Parathyroid adenoma (tissue), 2 donors: ENCODE measurements at regions not wholly inside any gene's neighbourhood (a gene's known extent, or its start where the extent isn't known, plus 50 kb on each side); places are given as distances from the start of the nearest gene placed in this dataset.
"Not testable (repeated sequence)": the region's sequence is repeated elsewhere in the genome, so short reads cannot be mapped to it uniquely, and the experiment has no call there.

Source experiments
- H2AFZ ChIP-seq: fragments of 300-600 bp; sonication (generic); one replicate; pipeline ENCODE4 v1.7.0; 2017; ENCODE audit warnings: antibody characterized with exemption, mild to moderate bottlenecking
- H3K27ac ChIP-seq: fragments of 300-600 bp; sonication (generic); one replicate; pipeline ENCODE4 v1.7.0; 2017
- H3K27me3 ChIP-seq: fragments of 300-600 bp; sonication (generic); one replicate; pipeline ENCODE4 v1.7.0; 2017; ENCODE audit warnings: low read length; ENCODE audit not compliant: control insufficient read depth, insufficient read depth
- H3K36me3 ChIP-seq: fragments of 300-600 bp; sonication (generic); one replicate; pipeline ENCODE4 v1.7.0; 2017; ENCODE audit warnings: low read length; ENCODE audit not compliant: control insufficient read depth, insufficient read depth
- H3K4me1 ChIP-seq: fragments of 300-600 bp; sonication (generic); one replicate; pipeline ENCODE4 v1.7.0; 2017; ENCODE audit warnings: control low read depth
- H3K4me2 ChIP-seq: fragments of 300-600 bp; sonication (generic); one replicate; pipeline ENCODE4 v1.7.0; 2017; ENCODE audit warnings: low read length
- H3K4me3 ChIP-seq: fragments of 300-600 bp; sonication (generic); one replicate; pipeline ENCODE4 v1.7.0; 2017; ENCODE audit warnings: low read depth, low read length
- H3K79me2 ChIP-seq: fragments of 300-600 bp; sonication (generic); one replicate; pipeline ENCODE4 v1.7.0; 2017; ENCODE audit warnings: control low read depth
- H3K9ac ChIP-seq: fragments of 300-600 bp; sonication (generic); one replicate; pipeline ENCODE4 v1.7.0; 2017; ENCODE audit warnings: mild to moderate bottlenecking
- H3K9me3 ChIP-seq: fragments of 300-600 bp; sonication (generic); one replicate; pipeline ENCODE4 v1.7.0; 2017; ENCODE audit warnings: low read length; ENCODE audit not compliant: control insufficient read depth
- TF ChIP-seq, protein P1 (sequence below): fragments of 300-600 bp; sonication (generic); IDR thresholded peaks from one replicate; pipeline ENCODE4 v1.7.0; 2017; ENCODE audit warnings: antibody characterized with exemption, mild to moderate bottlenecking
- donor health status: primary hyperparathyroidism.

DNA sequence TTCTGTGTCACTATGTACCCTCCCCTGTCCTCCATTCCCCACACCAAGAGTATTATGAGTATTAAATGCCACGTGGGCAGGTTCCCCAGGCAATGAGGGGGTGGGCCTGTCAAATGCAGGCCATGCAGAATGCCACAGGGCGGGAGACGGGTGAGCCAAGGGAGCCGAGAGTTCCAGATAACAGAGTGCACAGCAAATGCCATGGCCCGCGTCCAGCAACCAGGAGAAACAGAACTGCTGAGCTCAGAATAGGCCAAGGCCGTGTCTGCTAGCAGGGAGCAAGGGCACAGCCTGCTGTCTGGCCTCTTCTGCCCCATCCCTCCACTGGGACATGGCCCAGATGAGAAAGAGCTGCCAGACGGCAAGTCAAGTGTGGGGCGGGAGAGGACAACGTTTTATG, 64.4 kb upstream of the PLGLB2 start:
- H3K4me1 ChIP-seq, H3K27me3 ChIP-seq, H3K27ac ChIP-seq, H3K9ac ChIP-seq, H3K4me3 ChIP-seq, H3K36me3 ChIP-seq, H3K9me3 ChIP-seq, H3K4me2 ChIP-seq, H3K79me2 ChIP-seq: not testable (repeated sequence)
- H2AFZ ChIP-seq = peak overlapping the region; percentile 64
- TF ChIP-seq, protein P1, sequence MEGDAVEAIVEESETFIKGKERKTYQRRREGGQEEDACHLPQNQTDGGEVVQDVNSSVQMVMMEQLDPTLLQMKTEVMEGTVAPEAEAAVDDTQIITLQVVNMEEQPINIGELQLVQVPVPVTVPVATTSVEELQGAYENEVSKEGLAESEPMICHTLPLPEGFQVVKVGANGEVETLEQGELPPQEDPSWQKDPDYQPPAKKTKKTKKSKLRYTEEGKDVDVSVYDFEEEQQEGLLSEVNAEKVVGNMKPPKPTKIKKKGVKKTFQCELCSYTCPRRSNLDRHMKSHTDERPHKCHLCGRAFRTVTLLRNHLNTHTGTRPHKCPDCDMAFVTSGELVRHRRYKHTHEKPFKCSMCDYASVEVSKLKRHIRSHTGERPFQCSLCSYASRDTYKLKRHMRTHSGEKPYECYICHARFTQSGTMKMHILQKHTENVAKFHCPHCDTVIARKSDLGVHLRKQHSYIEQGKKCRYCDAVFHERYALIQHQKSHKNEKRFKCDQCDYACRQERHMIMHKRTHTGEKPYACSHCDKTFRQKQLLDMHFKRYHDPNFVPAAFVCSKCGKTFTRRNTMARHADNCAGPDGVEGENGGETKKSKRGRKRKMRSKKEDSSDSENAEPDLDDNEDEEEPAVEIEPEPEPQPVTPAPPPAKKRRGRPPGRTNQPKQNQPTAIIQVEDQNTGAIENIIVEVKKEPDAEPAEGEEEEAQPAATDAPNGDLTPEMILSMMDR = peak; percentile 16

DNA sequence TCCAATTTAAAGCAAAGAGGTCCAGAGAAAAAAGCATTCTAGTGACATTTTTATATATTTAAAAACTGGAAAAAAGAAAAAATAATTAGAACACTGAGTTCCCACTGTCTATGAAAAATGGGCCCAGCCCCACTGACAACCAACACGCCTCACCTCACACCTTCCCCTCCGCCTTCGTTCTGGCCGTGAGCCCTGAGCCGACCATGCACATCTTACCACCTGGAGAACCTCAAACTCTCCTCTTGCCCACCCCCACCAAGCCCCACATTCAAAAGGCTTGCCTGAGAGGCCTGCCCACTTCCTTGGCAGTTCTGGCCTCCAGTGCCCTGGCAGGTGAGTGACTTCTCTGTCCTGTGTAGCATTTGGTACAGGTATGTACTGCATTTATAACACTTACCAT, 63.9 kb upstream of the PLGLB2 start:
- not testable (repeated sequence) for H3K4me1 ChIP-seq, H2AFZ ChIP-seq, H3K27me3 ChIP-seq, H3K9ac ChIP-seq, H3K27ac ChIP-seq, H3K36me3 ChIP-seq, H3K4me2 ChIP-seq, H3K79me2 ChIP-seq, H3K4me3 ChIP-seq, H3K9me3 ChIP-seq

DNA sequence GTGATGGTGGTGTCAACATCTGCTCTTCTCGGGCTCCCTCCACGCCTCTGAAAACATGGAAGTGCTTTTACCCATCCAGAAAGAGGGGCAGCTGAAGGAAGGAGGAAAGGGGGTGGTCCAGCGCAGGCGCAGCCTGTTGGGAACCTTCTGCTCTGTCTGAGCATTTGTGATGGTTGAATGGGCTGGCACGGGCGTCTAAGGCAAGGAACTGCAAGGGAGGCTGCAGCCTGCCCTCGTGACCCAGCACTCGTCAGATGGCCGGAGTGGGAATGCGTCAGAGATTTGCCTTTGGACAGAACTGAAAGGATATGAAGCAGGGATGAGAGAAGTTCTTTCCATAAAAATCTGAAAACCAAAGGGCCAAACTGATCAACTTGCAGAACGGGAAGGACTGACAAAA, 62.3 kb upstream of the PLGLB2 start:
- H3K27me3 ChIP-seq, H3K9me3 ChIP-seq, H3K9ac ChIP-seq, H2AFZ ChIP-seq, H3K27ac ChIP-seq, H3K36me3 ChIP-seq, H3K4me1 ChIP-seq, H3K4me3 ChIP-seq, H3K4me2 ChIP-seq, H3K79me2 ChIP-seq: not testable (repeated sequence)

DNA sequence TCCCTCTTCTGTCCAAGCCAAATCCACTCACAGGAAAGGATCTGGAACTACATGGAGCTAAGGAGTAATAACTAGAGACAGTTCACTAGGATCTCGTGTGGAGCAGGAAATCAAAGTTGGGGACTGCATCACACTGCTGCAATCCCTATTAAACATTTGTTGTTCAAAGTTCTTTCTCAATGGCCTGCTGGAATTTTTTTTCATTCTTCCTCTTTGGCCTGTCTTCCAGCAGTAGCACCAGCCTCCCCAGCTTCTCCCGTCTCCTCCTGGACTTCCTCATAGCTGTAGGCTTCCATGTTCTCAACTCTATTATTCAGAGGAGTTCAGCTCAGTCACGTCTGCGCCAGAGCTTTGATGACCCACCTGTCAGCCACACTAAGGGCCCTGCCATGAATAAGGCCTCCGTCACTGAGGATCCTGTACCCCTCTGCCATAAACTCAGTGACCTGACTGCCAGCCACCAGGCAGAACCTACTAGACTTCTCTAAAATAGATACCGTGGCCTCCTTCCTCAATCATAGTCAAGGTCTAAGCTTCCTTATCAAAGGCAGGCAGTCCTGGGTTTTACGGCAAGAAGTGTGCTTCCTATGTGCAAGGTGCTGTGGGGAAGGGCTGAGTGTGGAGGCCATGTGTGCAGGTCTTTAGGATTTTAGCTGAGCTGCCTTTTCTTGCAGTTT, 60.9 kb upstream of the PLGLB2 start:
- H3K36me3 ChIP-seq, H3K27me3 ChIP-seq, H3K4me2 ChIP-seq, H3K9ac ChIP-seq, H2AFZ ChIP-seq, H3K9me3 ChIP-seq, H3K4me1 ChIP-seq, H3K4me3 ChIP-seq, H3K79me2 ChIP-seq, H3K27ac ChIP-seq: not testable (repeated sequence)

DNA sequence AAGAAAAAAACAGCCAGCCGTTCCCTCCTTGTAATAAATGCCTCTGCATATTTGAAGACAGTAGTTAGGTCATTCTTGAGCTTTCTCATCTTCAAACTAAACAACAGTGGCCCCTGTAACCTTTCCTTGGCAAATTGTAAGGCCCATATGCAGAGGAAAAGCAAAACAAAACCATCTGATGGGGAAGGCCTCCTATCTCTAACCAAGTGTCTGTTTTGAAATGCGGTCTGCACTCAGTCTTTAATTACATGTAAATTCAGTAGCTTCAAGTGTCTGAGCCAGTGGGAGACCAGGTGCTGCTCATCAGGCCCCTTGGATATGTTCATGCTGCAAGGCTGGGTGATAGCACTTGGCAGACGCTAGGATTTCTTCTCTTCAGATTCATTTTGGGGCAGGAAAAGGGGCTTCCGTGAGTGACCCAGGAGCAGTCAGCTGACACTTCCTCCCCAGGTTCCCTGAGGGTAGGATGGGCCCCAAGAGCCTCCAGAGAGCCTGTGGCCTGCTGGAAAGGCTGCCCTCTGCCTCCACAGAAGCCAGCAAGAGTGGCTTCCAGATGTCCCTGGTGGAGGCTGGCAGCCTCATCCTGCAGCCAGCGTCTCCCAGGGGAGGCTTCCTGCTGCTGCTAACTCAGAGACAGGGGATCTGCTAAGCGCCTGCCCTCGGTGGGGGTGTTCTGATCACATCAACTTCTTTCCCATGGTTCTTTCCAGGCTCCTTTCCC, 60.2 kb upstream of the PLGLB2 start:
- not testable (repeated sequence) for H2AFZ ChIP-seq, H3K4me1 ChIP-seq, H3K9me3 ChIP-seq, H3K9ac ChIP-seq, H3K27me3 ChIP-seq, H3K79me2 ChIP-seq, H3K27ac ChIP-seq, H3K4me3 ChIP-seq, H3K36me3 ChIP-seq, H3K4me2 ChIP-seq

DNA sequence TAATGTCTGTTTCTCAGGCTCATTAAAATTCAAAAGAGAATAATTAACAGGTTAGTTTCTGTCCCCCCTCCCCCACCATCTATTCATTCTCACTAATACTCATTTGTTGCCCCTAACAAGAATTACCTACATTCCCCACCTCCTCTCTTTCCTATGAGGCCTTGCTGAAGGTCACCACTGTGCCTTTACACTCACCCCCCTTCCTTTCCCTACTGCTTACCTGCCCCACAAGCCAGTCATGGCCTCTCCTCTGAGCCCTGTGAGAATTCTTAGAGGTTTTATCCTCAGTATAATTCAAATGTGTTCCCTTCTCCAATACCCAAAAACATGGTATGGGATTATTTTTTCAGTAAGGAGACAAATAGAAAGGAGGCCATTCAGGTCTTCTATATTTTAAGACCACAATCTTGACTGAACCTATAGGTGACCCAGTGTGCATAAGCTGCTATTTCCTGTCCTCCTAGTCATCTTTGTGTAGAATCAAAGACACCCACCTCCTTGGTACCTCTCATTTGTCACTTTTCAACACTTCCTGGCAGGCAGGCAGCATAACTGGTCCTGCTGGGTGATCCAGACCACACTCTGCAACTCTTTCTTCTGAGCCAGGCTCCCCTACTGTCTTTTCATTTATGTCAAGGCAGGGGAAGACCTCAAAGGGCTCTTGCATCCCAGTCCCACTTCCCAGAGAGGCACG, 55.8 kb upstream of the PLGLB2 start:
- not testable (repeated sequence) for H3K27me3 ChIP-seq, H3K4me2 ChIP-seq, H3K4me1 ChIP-seq, H3K36me3 ChIP-seq, H3K79me2 ChIP-seq, H3K27ac ChIP-seq, H3K9me3 ChIP-seq, H3K4me3 ChIP-seq, H2AFZ ChIP-seq, H3K9ac ChIP-seq

DNA sequence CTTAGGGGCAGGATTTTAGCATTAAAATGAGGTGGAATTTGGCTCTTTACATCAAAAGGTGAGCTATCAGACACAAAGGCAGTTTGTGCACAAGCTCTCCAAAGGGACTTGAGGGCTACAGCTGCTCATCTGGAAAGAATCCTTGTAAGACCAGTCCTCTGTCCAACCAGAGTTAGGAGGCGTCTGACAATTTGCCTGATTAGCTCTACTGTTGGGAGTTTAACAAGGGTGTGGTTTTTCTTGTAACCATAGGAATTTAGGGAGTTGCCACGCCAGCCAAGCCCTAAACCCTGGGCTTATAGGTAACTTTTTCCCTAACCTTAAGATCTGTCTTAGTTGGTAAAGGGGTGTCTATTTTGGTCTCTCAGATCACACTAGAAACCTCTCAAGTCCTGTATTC, 55.0 kb upstream of the PLGLB2 start:
- H2AFZ ChIP-seq, H3K4me1 ChIP-seq, H3K9ac ChIP-seq, H3K4me3 ChIP-seq, H3K27me3 ChIP-seq, H3K4me2 ChIP-seq, H3K79me2 ChIP-seq, H3K36me3 ChIP-seq, H3K9me3 ChIP-seq, H3K27ac ChIP-seq: not testable (repeated sequence)

DNA sequence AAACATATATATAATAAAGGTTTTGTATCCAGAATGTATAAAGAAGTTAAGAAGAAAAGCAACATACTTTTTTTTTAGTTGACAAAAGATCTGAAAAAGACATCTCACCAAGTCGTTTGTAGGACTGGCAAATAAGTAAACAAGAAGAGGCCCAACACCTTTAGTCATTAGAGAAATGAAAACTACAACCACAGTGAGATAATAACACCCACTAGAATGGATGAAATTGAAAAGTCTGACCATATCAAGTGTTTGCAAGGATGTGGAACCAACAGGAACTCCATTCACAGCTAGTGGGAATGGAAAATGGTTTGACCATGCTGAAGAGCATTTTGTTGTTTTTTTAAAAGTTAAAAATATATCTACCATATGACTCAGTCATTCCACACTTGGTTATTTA, 54.0 kb upstream of the PLGLB2 start:
- H3K4me2 ChIP-seq, H3K79me2 ChIP-seq, H3K27me3 ChIP-seq, H2AFZ ChIP-seq, H3K4me1 ChIP-seq, H3K36me3 ChIP-seq, H3K9me3 ChIP-seq, H3K4me3 ChIP-seq, H3K9ac ChIP-seq, H3K27ac ChIP-seq: not testable (repeated sequence)

DNA sequence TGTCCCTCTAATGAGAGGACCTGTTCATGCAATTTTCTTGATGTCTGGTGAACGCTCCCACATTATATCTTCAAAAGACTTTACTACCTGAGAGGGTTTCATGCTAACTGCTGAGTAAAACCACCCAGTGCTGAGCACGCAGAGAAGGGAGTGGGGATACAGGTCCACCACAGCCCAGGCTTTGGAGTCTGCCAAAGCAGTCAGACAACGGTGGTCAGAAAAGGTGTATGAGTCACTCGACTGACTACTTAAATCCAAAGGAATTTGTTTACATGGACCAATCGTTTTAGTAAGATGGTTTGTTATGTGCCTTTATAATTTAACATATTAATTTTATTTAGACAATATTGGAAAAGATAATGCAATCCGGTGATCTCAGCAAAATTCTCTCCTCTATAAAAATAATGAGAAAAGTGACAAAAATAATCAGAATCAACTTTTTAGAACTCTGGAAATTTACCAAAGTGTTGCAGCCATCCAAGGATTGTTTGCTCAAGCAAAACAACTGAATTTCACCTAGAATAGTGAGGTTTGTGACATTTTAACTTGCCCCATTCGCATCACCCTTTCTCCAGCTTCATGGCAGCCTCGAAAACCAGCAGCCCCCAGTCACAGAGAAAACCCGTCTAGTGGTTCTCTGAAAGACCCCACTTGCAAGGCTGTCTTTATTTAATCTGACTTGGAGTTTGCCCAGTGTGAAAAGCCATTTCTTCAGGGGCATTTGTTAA, 52.1 kb upstream of the PLGLB2 start:
- not testable (repeated sequence) for H3K27ac ChIP-seq, H3K4me2 ChIP-seq, H3K4me3 ChIP-seq, H2AFZ ChIP-seq, H3K9me3 ChIP-seq, H3K27me3 ChIP-seq, H3K36me3 ChIP-seq, H3K4me1 ChIP-seq, H3K79me2 ChIP-seq, H3K9ac ChIP-seq
